ENCODE measurements at regions not wholly inside any gene's neighbourhood (a gene's known extent, or its start where the extent isn't known, plus 50 kb on each side); places are given as distances from the start of the nearest gene placed in this dataset.
"Not testable (repeated sequence)": the region's sequence is repeated elsewhere in the genome, so short reads cannot be mapped to it uniquely, and the experiment has no call there.

DNA sequence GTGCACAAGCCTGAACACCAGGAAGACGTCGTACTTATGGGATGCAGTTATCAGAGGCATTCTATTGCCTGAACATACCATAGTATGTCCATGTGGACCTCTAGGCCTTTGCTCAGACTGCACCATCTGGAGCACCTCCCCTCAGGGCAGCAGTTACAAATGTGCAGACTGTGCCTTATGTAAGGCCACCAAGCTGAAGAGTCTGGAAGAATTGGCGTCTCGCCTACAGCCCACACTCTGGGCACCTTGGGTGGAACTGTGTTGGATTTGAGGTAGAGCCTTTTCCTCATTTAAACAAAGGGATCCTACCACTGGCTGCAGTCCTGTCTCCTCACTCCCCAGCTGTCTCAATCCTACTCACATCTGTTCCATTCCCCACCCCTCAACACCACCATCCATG is 204.3 kb upstream of the FRMD6 start:
- no peak for DNase-seq

DNA sequence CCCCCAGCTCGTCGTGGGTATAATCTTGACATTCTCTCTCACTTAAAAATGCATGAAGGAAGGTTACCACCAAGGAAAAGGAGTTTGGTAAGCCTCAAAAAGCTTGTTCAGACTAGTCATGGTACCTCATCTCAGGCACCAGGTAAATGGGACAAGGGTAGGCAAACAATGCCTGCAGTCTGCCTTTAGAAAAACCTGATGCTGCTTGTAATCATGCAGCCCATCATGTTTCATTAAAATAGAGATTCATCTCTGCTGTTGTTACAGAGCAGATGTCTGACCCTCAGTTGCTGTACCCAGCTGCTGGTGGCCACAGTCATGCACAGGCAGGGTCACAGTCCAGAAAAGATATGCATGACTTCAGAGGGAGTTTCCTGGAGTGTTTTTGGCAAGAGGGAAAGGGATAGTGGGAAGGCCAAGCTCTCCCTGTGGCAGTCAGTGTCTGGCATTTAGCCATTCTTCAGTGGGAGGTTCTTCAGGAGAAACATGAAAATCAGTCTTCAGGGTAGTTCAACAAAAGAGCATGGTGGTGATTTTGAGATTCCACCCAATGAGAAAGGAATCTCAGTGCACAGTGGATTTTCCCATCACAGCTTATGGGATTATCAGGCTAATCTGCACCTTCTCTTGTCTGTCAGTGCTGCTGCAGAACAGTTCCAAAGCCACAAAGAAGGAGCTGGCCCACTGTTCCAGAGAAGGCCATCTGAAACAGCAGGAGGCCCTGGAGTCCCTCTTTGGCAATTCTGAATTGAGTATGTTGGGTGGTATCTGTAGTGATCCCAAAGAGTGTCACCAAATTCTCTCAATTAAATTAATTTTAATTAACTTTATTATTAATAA is 202.7 kb upstream of the FRMD6 start:
- DNase-seq = no peak

DNA sequence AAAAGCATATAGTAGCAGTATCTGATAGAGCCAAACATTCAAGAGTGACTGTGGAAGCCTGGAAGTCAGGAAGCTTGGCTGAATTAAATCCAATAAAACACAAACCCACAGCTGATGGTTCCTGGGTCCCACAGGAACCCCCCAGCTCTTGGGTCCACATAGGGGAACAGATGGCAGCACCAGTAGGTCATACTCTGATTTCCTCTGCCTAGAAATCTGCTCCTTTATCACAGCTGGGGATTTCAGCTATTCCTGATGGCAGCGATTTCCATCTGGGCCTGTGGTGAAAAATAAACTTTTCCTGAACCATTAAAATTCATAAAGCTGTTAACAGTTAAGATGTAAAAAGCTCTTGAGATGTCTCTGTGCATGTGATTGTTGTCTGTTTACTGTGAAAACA is 202.0 kb upstream of the FRMD6 start:
- no peak for DNase-seq

DNA sequence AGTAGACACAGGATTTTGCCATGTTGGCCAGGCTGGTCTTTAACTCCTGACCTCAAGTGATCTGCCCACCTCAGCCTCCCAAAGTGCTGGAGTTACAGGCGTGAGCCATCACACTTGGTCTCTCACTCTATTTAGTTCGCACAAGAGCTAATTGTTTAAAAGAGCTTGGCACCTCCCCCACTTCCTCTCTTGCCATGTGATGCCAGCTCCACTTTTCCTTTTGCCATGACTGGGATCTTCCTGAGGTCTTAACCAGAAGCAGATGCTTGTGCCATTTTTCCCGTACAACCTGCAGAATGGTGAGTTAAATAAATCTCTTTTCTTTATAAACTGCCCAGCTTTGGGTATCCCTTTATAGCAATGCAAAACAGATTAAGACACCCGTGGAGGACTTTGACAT is 200.1 kb upstream of the FRMD6 start:
- no peak for DNase-seq

DNA sequence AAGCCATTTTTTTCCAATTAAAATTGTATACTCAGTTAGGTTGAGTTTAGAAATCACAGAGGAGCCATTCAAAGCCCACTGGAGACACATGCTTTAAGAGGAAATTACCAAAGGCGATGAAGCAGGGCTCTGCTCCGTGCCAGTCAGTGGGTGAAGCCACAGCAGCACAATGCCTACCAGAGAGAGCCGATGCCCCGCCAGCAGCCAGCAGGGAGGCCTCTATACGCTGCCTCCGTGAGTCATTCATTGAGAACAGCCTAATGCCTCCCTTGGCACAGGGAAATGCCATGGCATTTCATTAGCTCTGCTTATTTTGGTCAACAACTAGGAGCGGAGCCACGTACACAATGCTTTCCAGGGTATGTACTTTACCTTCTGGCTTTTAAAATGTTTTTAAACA is 197.8 kb upstream of the FRMD6 start:
- DNase-seq = no peak

DNA sequence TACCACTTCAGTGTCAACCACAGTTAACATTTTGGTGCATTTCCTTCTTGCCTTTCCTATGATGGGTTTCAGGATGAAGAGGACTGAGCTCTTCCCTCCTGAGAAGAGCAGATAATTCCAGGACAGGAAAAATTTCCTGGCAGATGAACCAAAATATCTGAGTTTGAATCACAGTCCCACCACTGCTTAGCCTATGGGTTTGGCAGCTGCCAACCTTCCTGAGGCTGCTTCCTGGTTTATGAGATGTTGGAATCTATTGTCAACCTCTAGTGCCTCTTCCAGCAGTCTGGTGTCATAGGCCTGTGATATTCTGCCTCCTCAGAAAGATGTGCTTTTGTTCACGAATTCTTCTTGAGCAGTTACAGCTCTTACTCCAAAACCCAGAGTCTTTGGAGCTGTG is 197.4 kb upstream of the FRMD6 start:
- no peak for DNase-seq

DNA sequence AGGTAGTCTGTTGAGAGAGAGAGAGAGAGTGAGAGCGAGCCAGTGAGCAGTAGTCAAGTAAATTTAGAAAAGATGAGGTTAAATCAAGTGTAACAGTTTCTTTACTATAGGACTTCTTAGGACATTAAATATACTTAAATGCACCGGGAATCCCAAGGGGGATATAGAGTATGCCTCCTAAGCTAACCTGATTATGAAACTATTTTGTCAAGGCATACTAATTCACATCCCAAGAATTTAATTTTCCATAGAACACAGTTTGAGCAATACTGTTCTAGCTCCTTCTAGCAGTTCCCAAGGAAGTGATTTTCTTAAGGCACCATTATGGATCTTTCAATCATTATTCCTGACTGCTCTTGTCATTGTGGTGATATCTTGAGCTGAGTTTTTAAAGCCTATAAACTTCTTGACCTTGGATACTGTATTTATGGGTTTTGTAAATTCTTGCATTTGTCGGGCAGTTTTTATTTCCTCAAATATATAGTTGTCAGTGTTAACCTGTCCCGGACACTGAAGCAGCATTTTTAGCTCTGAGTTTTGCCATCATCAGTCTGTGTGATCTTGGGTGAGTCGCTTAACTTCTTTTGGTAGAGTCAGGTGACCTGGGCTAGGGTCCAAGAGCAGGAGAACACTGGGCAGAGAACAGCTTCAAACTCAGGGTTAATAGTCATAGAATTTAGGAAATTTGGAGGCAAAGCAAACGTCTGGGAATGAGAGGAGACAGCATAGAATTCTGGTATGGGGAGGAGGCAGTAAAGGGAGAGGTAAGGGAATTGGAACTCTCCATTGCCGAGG is 196.5 kb upstream of the FRMD6 start:
- no peak for DNase-seq

DNA sequence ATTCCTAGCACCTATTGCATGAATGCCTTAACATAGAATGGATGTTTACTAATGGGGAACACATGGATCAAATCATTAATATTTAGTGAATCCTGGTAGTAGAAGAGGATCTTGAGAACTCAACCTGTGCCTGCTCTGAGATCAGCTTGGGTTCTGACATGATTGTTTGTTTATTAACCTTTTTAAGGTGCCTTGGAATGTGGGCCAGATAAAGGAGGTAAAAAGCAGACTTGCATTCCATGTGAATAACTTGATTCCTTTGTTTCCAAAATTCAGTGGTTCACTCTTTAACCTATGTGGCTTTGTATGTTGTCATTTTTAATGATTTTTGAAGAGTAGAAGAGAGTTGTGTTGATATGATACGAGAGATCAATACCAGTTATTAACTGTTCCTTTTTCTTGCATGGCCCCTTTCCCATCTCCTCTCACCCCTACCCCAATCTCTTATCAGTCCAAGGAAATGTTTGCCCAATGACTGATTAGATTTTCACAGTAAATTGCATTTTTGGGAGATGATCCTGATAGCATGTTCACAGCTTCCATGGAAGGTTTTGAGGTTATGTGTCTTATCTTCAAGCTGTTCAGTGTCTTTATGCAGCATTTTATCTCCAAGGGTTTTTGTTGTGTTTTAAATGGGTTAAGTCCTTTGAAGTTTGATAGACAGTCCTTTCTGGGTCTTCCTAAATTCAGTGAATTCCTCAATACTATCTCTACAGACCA is 193.7 kb upstream of the FRMD6 start:
- no peak for DNase-seq

DNA sequence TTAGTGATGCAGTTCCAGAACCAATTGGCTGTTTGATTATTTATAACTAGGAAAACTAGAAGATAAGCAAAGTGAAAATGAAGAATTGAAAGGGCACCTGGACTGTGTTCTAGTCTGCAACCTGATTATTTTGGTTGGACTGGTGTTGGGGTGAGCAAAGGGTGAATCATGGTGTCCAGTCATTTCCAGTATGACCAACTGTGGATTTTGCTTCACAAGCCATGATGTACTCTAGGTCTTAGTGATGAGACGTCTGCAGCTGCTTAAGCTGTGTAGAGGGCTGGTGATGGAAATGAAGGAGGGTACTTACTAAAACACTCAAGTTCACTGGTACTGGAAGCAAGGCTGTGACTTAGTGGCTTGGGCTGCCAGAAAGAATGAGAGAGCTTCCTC is 193.2 kb upstream of the FRMD6 start:
- DNase-seq = no peak

DNA sequence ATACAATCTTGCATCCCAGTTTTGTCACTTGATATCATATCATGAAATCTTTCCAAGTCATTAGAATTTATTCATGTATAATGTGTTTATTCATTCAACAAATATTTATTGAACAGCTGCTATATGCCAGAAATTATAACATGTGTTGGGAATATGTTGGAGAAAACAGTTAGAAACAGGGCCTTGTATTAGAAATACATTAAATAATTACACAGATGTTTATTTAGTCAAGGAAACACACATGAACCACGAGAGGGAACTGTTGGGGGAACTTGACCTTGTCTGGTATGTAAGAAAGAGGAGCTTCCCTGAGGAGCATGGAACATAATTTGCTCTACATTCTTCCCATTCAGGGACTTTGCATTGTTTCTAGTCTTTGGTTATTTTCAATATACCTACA is 191.7 kb upstream of the FRMD6 start:
- DNase-seq = no peak

DNA sequence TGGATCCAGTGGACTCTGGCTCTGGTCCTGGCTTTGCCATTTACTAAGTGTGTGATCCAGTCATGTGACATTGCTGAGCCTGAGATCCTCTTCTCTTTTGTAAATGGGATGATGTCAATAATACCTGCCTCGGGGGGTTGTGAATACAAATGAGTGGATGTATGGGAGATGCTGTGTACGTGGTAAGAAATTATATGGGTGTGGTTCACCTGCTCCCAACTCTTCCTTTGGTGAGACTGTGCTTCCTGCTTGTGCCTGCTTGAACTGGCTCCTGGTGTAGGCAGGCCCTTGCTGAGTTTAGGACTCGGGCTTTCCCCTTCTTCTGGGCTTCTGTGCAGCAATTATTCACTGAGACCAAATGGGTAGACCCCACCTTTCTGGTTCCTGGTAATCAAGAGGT is 189.5 kb upstream of the FRMD6 start:
- peak; percentile 6 for DNase-seq

DNA sequence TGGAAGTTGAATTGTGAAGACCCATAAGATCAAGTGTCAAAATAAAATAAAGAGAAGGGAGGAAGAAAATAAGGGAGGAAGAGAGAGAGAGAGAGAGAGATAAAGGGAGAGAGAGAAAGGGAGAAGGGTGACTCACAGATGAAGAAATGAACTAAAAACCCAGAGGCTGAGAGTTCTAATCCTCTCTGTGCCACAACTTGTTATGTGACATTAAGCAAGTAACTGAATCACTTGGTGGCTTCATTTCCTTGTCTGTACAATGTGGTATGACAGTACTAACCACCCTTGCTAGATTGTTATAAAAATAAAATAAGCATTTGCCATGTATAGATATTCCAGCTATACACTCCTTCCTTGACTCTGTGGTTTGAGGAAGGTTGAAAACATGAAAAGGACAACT is 189.0 kb upstream of the FRMD6 start:
- no peak for DNase-seq

DNA sequence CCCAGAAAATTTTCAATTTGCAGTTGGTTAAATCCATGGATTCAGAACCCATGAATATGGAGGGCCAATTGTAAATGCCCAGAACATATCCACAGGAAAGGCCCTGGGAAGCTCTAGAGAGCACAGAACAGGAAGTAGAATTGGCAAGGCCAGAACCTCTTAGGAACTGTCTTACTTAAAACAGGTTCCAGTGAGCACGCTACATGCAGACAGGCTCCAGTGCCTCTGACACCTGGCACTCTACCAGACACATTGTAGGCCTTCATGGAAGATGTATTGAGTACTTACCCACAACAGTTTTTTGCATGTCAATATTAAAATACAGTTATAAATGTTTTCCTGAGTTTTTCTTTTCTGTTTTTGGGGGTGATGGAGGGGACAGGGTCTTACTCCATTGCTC is 188.2 kb upstream of the FRMD6 start:
- no peak for DNase-seq

DNA sequence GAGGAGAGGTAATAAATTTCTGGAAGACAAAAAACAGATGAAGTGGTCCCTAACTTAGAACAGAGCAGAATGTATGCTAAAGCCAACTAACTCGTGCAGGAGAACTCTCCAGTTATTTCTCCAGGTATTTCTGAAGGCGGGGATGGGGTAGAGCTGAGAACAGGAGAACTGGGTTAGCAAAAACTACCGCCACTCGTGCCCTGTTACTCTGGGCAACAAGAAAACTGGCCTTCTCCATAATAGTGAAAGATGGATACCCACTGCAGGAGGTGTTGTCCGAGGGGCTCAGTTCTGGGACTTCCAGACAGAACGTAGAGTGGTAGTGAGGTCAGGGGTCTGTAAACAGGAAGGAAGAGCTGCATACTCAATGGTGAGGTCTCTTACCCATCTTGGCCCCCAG is 187.3 kb upstream of the FRMD6 start:
- DNase-seq = no peak

DNA sequence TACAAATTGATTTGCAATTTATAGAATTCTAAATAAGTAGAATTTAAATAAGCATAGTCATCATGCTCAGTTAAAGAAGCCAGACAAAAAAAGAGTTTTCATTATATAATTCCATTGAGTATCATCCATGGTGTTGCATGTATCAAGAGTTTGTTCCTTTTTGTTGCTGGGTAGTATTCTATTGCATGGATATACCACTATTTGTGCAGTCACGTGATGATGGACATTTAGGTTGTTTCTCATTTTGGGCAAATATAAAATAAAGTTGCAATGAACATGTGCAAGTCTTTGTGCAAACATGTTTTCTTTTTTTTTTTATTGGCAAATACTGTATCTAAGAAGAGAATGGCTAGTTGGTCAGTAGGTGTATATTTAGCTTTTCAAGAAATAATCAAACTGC is 186.2 kb upstream of the FRMD6 start:
- no peak for DNase-seq

DNA sequence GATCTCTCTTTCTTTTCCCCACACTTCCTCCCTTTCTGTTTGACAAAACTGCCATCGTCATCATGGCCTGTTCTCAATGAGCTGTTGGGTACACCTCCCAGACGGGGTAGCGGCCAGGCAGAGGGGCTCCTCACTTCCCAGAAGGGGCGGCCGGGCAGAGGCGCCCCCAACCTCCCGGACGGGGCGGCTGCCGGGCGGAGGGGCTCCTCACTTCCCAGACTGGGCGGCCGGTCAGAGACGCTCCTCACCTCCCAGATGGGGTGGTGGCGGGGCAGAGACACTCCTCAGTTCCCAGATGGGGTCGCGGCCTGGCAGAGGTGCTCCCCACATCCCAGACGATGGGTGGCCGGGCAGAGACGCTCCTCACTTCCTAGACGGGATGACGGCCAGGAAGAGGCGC is 184.3 kb upstream of the FRMD6 start:
- DNase-seq = not testable (repeated sequence)

DNA sequence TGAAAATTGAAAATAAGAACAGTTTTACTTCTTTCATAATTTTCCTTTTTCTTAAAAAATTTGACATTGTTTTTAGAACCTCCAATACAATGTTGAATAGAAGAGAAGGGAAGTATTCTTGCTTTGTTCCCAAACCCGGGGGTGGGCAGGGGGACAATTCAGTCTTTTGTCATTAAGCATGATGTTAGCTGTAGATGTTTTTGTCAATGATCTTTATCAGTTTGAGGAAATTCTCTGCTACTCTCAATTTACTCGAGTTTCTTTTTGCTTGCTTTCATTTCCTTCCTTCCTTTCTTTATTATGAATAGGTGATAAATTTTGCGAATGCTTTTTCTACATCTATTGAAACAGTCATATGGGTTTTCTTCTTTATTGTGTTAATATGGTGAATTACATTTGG is 183.2 kb upstream of the FRMD6 start:
- no peak for DNase-seq

DNA sequence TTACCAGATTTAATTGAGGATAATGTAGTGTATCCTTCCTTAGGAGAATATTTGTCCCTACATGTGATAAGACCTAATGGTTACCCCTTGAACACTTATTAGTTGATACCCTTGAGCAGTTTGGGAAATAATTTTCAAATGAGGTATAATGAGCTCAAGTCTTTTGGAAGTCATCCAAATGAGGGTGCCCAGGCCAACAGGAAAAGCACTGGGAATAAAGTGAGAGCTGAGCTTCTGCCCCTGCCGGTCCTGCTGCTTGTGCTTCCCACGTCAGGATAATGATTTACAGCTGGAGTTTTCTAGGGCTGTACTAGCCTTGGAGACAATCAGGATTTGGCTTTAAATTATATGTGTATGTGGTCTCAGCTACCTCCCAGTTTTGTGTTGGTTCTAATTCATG is 178.8 kb upstream of the FRMD6 start:
- no peak for DNase-seq

DNA sequence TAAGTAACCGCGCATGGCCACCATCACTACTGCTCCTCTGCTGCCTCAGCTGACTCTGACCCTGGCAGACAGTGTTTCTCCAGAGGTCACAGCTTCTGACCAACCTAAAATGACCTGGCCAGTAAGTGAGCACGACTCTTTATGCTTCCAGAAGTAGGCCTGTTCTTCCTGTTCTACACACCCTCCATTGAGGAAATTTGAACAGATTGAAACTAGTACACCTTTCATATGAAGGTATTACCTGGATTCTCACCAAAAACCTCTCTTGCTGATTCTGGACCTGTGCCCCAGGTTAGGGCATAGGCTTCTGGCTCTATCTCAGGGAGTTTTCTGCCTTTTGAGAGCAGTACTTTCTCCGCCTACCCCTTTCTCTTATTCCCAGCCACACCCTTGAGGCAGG is 178.4 kb upstream of the FRMD6 start:
- no peak for DNase-seq

DNA sequence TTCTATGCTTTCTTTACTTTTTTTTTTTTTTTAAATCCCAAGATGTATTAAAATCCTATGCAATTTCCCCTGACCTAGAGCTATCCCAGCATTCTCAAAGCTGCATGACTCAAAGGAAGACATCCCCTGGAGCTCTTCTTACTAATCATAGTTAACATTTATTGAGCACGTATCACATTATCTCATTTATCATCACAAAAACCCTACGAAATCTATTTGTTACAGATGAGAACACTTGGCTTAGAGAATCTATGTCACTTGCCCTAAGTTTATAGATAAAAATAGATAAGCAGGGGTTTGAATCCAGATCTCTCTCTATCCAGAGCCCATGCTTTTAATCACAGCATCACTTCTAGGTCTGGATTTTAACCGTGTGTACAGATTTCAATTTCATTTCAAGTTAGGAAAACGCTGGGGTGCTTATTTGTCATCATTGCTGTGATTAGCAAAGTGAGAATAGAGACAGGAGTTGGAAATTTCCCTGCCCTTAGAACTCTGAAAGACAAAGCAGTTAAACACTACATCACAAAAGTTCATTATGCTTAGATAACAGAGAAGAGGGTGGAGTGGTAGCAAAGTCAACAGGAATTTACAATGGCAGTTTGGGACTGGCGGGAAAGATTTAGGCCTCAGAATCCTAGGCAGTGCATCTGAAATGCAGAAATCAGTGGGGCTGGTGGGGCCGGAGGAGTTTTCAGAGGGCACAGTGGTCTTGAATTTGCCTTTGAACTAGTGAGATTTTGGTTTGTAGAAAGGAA is 177.7 kb upstream of the FRMD6 start:
- DNase-seq = no peak

DNA sequence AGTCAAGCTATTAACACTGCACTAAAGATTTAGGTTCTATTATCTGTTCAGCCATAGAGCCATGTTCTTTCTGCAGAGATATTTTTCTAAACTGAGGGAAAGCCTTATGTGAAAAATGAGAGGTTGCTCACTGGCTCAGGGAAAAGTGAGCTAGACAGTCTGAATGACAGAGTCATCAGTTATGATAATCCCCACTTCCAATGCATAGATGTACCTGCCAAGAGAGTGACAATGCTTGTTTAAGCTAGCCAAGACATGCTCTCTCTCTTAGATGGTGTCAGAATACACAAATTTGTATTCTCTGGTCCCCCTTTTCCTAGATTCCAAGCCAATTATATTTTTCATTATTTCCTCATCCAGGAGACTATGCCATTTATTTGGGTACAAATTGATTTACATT is 176.9 kb upstream of the FRMD6 start:
- DNase-seq = no peak

DNA sequence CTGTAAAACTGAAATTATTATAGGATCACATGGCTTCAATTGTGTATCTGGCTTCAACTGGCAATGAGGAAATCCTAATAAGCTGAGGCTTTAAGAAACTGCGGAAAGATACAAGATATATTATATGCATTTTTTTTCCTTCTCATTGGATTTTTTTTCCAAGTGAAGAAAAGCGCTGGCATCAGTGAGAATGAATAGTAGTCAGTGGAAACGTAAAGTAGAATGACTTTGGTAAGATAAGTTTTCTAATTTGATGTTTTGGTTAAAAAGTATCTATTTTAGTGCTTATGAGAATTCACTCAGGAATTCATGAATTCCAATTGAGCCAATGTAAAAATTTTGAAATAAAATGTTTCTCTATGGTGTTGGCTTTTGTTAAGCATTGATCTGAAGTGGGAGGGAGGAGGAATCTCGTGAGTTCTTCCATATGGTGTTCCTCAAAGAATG is 173.5 kb upstream of the FRMD6 start:
- no peak for DNase-seq
